Cardiac fibroblast (primary cell): ENCODE measurements at regions not wholly inside any gene's neighbourhood (a gene's known extent, or its start where the extent isn't known, plus 50 kb on each side); places are given as distances from the start of the nearest gene placed in this dataset.
"Not testable (repeated sequence)": the region's sequence is repeated elsewhere in the genome, so short reads cannot be mapped to it uniquely, and the experiment has no call there.

Source experiments
- DNase-seq, 2 donors: peaks; one replicate each; pipeline versions ENCODE4 v3.0.0 to v3.0.0-alpha.2; 2010; ENCODE audit warnings: low read depth in 2 of 2
- H3K4me3 ChIP-seq, 2 donors: replicated peaks in 1 of 2; 1 replicate in 1 of 2; 2 replicates in 1 of 2; pipeline ENCODE4 v1.5.1; 2011; ENCODE audit warnings: low read depth in 2 of 2, low read length in 2 of 2, mild to moderate bottlenecking in 2 of 2, moderate library complexity in 1 of 2
- TF ChIP-seq, protein P1 (sequence below): IDR thresholded peaks from one replicate; pipeline ENCODE4 v1.5.1; 2011; ENCODE audit warnings: low read depth, mild to moderate bottlenecking, low read length, inconsistent platforms

DNA sequence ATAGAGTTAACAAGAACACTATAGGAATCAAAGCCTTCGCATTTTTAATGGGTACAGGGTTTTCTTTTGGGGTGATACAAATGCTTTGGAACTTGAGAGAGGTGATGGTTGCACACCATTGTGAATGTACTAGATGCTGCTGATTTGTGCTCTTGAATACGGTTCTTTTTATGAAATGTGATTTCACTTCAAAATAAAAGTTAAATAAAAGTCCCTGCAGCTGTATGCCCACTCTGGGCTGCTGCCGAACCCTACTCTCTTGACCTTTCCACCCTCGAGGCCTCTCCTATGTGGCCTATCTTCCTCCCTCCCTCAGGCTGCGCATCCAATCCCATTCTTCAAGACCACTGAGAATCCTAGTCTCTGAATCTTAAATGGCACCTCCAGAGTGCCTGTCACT is 168.5 kb upstream of the AJAP1 start:
- DNase-seq, result no peak
- TF ChIP-seq, protein P1, sequence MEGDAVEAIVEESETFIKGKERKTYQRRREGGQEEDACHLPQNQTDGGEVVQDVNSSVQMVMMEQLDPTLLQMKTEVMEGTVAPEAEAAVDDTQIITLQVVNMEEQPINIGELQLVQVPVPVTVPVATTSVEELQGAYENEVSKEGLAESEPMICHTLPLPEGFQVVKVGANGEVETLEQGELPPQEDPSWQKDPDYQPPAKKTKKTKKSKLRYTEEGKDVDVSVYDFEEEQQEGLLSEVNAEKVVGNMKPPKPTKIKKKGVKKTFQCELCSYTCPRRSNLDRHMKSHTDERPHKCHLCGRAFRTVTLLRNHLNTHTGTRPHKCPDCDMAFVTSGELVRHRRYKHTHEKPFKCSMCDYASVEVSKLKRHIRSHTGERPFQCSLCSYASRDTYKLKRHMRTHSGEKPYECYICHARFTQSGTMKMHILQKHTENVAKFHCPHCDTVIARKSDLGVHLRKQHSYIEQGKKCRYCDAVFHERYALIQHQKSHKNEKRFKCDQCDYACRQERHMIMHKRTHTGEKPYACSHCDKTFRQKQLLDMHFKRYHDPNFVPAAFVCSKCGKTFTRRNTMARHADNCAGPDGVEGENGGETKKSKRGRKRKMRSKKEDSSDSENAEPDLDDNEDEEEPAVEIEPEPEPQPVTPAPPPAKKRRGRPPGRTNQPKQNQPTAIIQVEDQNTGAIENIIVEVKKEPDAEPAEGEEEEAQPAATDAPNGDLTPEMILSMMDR, result no peak
- H3K4me3 ChIP-seq, result no peak overlapping the region

- TF ChIP-seq, protein P1, result no peak
- no peak overlapping the region for H3K4me3 ChIP-seq
- no peak for DNase-seq
These were observed 167.8 kb upstream of the AJAP1 start for GRCh38 chr1:4486408-4487120.

GRCh38 chr1:4488018-4488417 is 166.4 kb upstream of the AJAP1 start:
- no peak for DNase-seq
- TF ChIP-seq, protein P1, result no peak
- no peak overlapping the region for H3K4me3 ChIP-seq

GRCh38 chr1:4489486-4489885 is 164.9 kb upstream of the AJAP1 start:
- TF ChIP-seq, protein P1, result no peak
- DNase-seq, result no peak
- H3K4me3 ChIP-seq, result no peak overlapping the region

DNA sequence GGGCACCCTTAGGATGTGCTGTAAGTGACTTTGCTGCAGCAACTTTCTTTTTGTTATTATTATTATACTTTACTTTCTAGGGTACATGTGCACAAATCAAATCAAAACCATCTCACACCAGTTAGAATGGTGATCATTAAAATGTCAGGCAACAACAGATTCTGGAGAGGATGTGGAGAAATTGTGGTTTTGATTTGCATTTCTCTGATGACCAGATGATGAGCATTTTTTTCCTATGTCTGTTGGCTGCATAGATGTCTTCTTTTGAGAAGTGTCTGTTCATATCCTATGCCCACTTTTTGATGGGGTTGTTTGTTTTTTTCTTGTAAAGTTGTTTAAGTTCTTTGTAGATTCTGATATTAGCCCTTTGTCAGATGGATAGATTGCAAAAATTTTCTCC is 164.4 kb upstream of the AJAP1 start:
- H3K4me3 ChIP-seq, DNase-seq: not testable (repeated sequence)

GRCh38 chr1:4494027-4494426 is 160.4 kb upstream of the AJAP1 start:
- TF ChIP-seq, protein P1, result no peak
- no peak for DNase-seq
- H3K4me3 ChIP-seq, result no peak overlapping the region

GRCh38 chr1:4494558-4494957 is 159.9 kb upstream of the AJAP1 start:
- TF ChIP-seq, protein P1, result no peak
- DNase-seq, result no peak
- no peak overlapping the region for H3K4me3 ChIP-seq
